ENCODE measurements at regions not wholly inside any gene's neighbourhood (a gene's known extent, or its start where the extent isn't known, plus 50 kb on each side); places are given as distances from the start of the nearest gene placed in this dataset.

GRCh38 chr5:16312785-16313184, 133.2 kb upstream of the MARCHF11 start:
- no peak for TF ChIP-seq CTCF (IDR thresholded peaks at IDR 0.05; ENCODE audit: control insufficient read depth, extremely low read depth, insufficient read depth)
- no peak overlapping the region for H3K4me3 ChIP-seq (ENCODE audit: low read depth, low read length)
- DNase-seq (ENCODE audit: low read depth), result no peak

- DNase-seq (ENCODE audit: low read depth), result no peak
- H3K4me3 ChIP-seq (ENCODE audit: low read depth, low read length), result no peak overlapping the region
- TF ChIP-seq CTCF (IDR thresholded peaks at IDR 0.05; ENCODE audit: control insufficient read depth, extremely low read depth, insufficient read depth), result no peak
Observed at GRCh38 chr5:16311666-16312065, 132.1 kb upstream of the MARCHF11 start.

GRCh38 chr5:16306812-16307211, 127.2 kb upstream of the MARCHF11 start:
- DNase-seq (ENCODE audit: low read depth), result no peak
- H3K4me3 ChIP-seq (ENCODE audit: low read depth, low read length), result no peak overlapping the region
- no peak for TF ChIP-seq CTCF (IDR thresholded peaks at IDR 0.05; ENCODE audit: control insufficient read depth, extremely low read depth, insufficient read depth)

GRCh38 chr5:16304846-16305245, 125.3 kb upstream of the MARCHF11 start:
- no peak for DNase-seq (ENCODE audit: low read depth)
- TF ChIP-seq CTCF (IDR thresholded peaks at IDR 0.05; ENCODE audit: control insufficient read depth, extremely low read depth, insufficient read depth), result no peak
- H3K4me3 ChIP-seq (ENCODE audit: low read depth, low read length), result no peak overlapping the region

- TF ChIP-seq CTCF (IDR thresholded peaks at IDR 0.05; ENCODE audit: control insufficient read depth, extremely low read depth, insufficient read depth), result no peak
- no peak for DNase-seq (ENCODE audit: low read depth)
- H3K4me3 ChIP-seq (ENCODE audit: low read depth, low read length), result no peak overlapping the region
Observed at GRCh38 chr5:16296946-16297345, 117.4 kb upstream of the MARCHF11 start.

- no peak for TF ChIP-seq CTCF (IDR thresholded peaks at IDR 0.05; ENCODE audit: control insufficient read depth, extremely low read depth, insufficient read depth)
- no peak overlapping the region for H3K4me3 ChIP-seq (ENCODE audit: low read depth, low read length)
- DNase-seq (ENCODE audit: low read depth), result no peak
Observed at GRCh38 chr5:16291894-16292293, 112.3 kb upstream of the MARCHF11 start.

- TF ChIP-seq CTCF (IDR thresholded peaks at IDR 0.05; ENCODE audit: control insufficient read depth, extremely low read depth, insufficient read depth), result no peak
- no peak overlapping the region for H3K4me3 ChIP-seq (ENCODE audit: low read depth, low read length)
- no peak for DNase-seq (ENCODE audit: low read depth)
Observed at GRCh38 chr5:16291474-16291873, 111.9 kb upstream of the MARCHF11 start.
